ENCODE measurements at regions not wholly inside any gene's neighbourhood (a gene's known extent, or its start where the extent isn't known, plus 50 kb on each side); places are given as distances from the start of the nearest gene placed in this dataset.

- TF ChIP-seq CTCF (IDR thresholded peaks at IDR 0.05) (no peak), POLR2AphosphoS5 (IDR thresholded peaks at IDR 0.05) (peak; percentile 44 to 73 (median 55)), POLR2A (IDR thresholded peaks at IDR 0.05) (no peak)
Observed at GRCh38 chr6:19180348-19181072, 656.7 kb upstream of the ID4 start.
